SK-N-SH (cell line): ENCODE measurements at regions not wholly inside any gene's neighbourhood (a gene's known extent, or its start where the extent isn't known, plus 50 kb on each side); places are given as distances from the start of the nearest gene placed in this dataset.
A peak's percentile ranks its signal among the peaks of the same experiment; 100 is the strongest.

Experiments
- CTCF ChIA-PET: fragments of 300-600, 350-600 bp; formaldehyde crosslinking; extraction: SDS; loops from one replicate; lab custom pipeline; 2021; lab: Yijun Ruan, JAX
- POLR2A ChIA-PET: fragments of 350-600 bp; sonication (Branson Sonifier 250); formaldehyde crosslinking; extraction: SDS; loops from one replicate; lab custom pipeline; 2020; ENCODE audit warnings: antibody characterized with exemption, inconsistent platforms; lab: Yijun Ruan, JAX
- DNase-seq: peaks from one replicate; pipeline ENCODE4 v3.0.0; 2012
- H2AFZ ChIP-seq: fragments of 200-600 bp; sonication (generic); 2 replicates; pipeline ENCODE4 v1.8.1; 2016; ENCODE audit warnings: antibody characterized with exemption, mild to moderate bottlenecking, low read depth
- H3F3A ChIP-seq: fragments of 200-600 bp; sonication (generic); replicated peaks from 2 replicates; pipeline ENCODE3; 2016; ENCODE audit warnings: antibody characterized with exemption, mild to moderate bottlenecking; ENCODE audit not compliant: insufficient read depth
- H3K27ac ChIP-seq, 2 experiments: fragments of 200-500 bp in 1 of 2; fragments of 200-600 bp in 1 of 2; sonication (Bioruptor generic) in 1 of 2; sonication (generic), shearing (Covaris generic) in 1 of 2; 2 replicates each; pipeline versions ENCODE4 v1.5.1 to v1.6.1; 2014 to 2016; ENCODE audit warnings: low read depth in 2 of 2, inconsistent platforms in 1 of 2, low read length in 1 of 2, mild to moderate bottlenecking in 1 of 2, mixed read lengths in 1 of 2
- H3K27me3 ChIP-seq: fragments of 200-600 bp; sonication (generic), shearing (Covaris generic); 2 replicates; pipeline ENCODE4 v1.6.1; 2016; ENCODE audit warnings: mixed run types; ENCODE audit not compliant: insufficient read depth
- H3K36me3 ChIP-seq, 2 experiments: fragments of 200-500 bp in 1 of 2; fragments of 200-600 bp in 1 of 2; sonication (Bioruptor generic) in 1 of 2; sonication (generic) in 1 of 2; replicated peaks in 1 of 2; 2 replicates each; pipeline versions ENCODE3 to v1.5.1; 2014 to 2016; ENCODE audit warnings: low read length in 1 of 2, mild to moderate bottlenecking in 1 of 2; ENCODE audit not compliant: insufficient read depth in 2 of 2, control insufficient read depth in 1 of 2
- H3K4me1 ChIP-seq, 2 experiments: fragments of 200-500 bp in 1 of 2; fragments of 200-600 bp in 1 of 2; sonication (Bioruptor generic) in 1 of 2; sonication (generic), shearing (Covaris generic) in 1 of 2; 2 replicates each; pipeline versions ENCODE4 v1.5.1 to v1.6.1; 2014 to 2016; ENCODE audit warnings: low read depth in 1 of 2, low read length in 1 of 2, mixed run types in 1 of 2; ENCODE audit not compliant: insufficient read depth in 2 of 2, control insufficient read depth in 1 of 2
- H3K4me2 ChIP-seq: fragments of 200-600 bp; sonication (generic), shearing (Covaris generic); 2 replicates; pipeline ENCODE4 v1.6.1; 2017; ENCODE audit warnings: mixed run types
- H3K4me3 ChIP-seq, 2 experiments: fragments of 200-500 bp in 1 of 2; fragments of 200-600 bp in 1 of 2; sonication (Bioruptor generic) in 1 of 2; sonication (generic), shearing (Covaris generic) in 1 of 2; 2 replicates each; pipeline versions ENCODE4 v1.5.1 to v1.8.1; 2014 to 2016; ENCODE audit warnings: low read depth in 2 of 2, inconsistent platforms in 1 of 2, low read length in 1 of 2, mild to moderate bottlenecking in 1 of 2, mixed read lengths in 1 of 2, moderate library complexity in 1 of 2
- H3K79me2 ChIP-seq: fragments of 200-600 bp; sonication (generic); 2 replicates; pipeline ENCODE4 v1.8.1; 2017; ENCODE audit warnings: mild to moderate bottlenecking; ENCODE audit not compliant: insufficient read depth
- H3K9ac ChIP-seq: fragments of 200-600 bp; sonication (generic); 2 replicates; pipeline ENCODE4 v1.6.1; 2017; ENCODE audit warnings: mixed run types
- H3K9me2 ChIP-seq: fragments of 200-600 bp; sonication (generic); 2 replicates; pipeline ENCODE4 v1.6.1; 2017; ENCODE audit warnings: mixed run types
- H3K9me3 ChIP-seq: fragments of 200-600 bp; sonication (generic); 2 replicates; pipeline ENCODE4 v1.6.1; 2017; ENCODE audit warnings: mixed run types, mild to moderate bottlenecking, moderate library complexity
- H4K20me1 ChIP-seq: fragments of 200-600 bp; sonication (generic); 2 replicates; pipeline ENCODE4 v1.6.1; 2017; ENCODE audit warnings: mild to moderate bottlenecking, mixed run types; ENCODE audit not compliant: insufficient read depth
- EP300 ChIP-seq, 2 experiments: IDR thresholded peaks; 2 replicates each; pipeline versions ENCODE4 v1.4.0 to v1.6.1; 2012; ENCODE audit warnings: borderline replicate concordance in 1 of 2, low read depth in 1 of 2, low read length in 1 of 2
- EZH2phosphoT487 ChIP-seq: fragments of 200-600 bp; sonication (generic); IDR thresholded peaks from 2 replicates; pipeline ENCODE4 v1.6.1; 2017; ENCODE audit warnings: low read depth, mixed run types, mild to moderate bottlenecking, antibody characterized with exemption, moderate library complexity, borderline replicate concordance
- FOXM1 ChIP-seq: IDR thresholded peaks from 2 replicates; pipeline ENCODE4 v1.4.0; 2012; ENCODE audit warnings: low read depth, mild to moderate bottlenecking
- MEF2A ChIP-seq: IDR thresholded peaks from 2 replicates; pipeline ENCODE4 v1.4.0; 2012; ENCODE audit warnings: low read depth, borderline replicate concordance
- NFIC ChIP-seq: IDR thresholded peaks from 2 replicates; pipeline ENCODE4 v1.4.0; 2012; ENCODE audit warnings: borderline replicate concordance
- POLR2AphosphoS5 ChIP-seq: IDR thresholded peaks from 2 replicates; pipeline ENCODE4 v1.6.1; 2012; ENCODE audit warnings: low read depth, low read length
- RCOR1 ChIP-seq: fragments of 150-350 bp; IDR thresholded peaks from 2 replicates; pipeline ENCODE4 v1.6.1; 2017; ENCODE audit warnings: antibody characterized with exemption, low read length
- REST ChIP-seq: IDR thresholded peaks from 2 replicates; pipeline ENCODE4 v1.6.1; 2012; ENCODE audit warnings: mild to moderate bottlenecking, low read depth, low read length, moderate library complexity
- RFX5 ChIP-seq: IDR thresholded peaks from 2 replicates; pipeline ENCODE4 v1.6.1; 2012; ENCODE audit warnings: mild to moderate bottlenecking, improper control_type of control experiment, low read length
- RXRA ChIP-seq: IDR thresholded peaks from 2 replicates; pipeline ENCODE4 v1.4.0; 2012; ENCODE audit warnings: low read depth, mild to moderate bottlenecking, borderline replicate concordance
- TAF1 ChIP-seq: IDR thresholded peaks from 2 replicates; pipeline ENCODE4 v1.6.1; 2012; ENCODE audit warnings: low read depth, mild to moderate bottlenecking, low read length, moderate library complexity, borderline replicate concordance
- TEAD4 ChIP-seq: IDR thresholded peaks from 2 replicates; pipeline ENCODE4 v1.4.0; 2012; ENCODE audit warnings: mild to moderate bottlenecking, borderline replicate concordance; ENCODE audit not compliant: insufficient read depth
- USF1 ChIP-seq: IDR thresholded peaks from 2 replicates; pipeline ENCODE4 v1.4.0; 2012; ENCODE audit warnings: low read depth, borderline replicate concordance
- YY1 ChIP-seq: IDR thresholded peaks from 2 replicates; pipeline ENCODE4 v1.4.0; 2012; ENCODE audit warnings: low read depth, mild to moderate bottlenecking
- ZBTB33 ChIP-seq: IDR thresholded peaks from 2 replicates; pipeline ENCODE4 v1.4.0; 2012; ENCODE audit warnings: low read depth, borderline replicate concordance
- WGBS: methylation state at CpG from one replicate; pipeline ENCODE4 v1.1.6; 2017; ENCODE audit warnings: low lambda C conversion rate; 5-methylcytosine and 5-hydroxymethylcytosine counted together
- TF ChIP-seq, protein P1 (sequence below): fragments of 200-600 bp; sonication (generic); IDR thresholded peaks from 2 replicates; pipeline ENCODE4 v1.6.1; 2017; ENCODE audit warnings: antibody characterized with exemption, mild to moderate bottlenecking, moderate library complexity
- TF ChIP-seq, protein P2 (sequence below): fragments of 150-350 bp; IDR thresholded peaks from 2 replicates; pipeline ENCODE4 v1.6.1; 2017; ENCODE audit warnings: antibody characterized with exemption, low read length, low read depth, borderline replicate concordance

GRCh38 chr18:66990909-66991308, 387.0 kb upstream of the CDH19 start:
- Histone ChIP-seq H3K9me2 (no peaks in the 10 kb centered on the region), H3K9ac (no peak overlapping the region), H4K20me1 (no peaks in the 10 kb centered on the region), H3K4me2 (no peak overlapping the region), H3K4me1 (no peaks in the 10 kb centered on the region), H3K4me3 (no peak overlapping the region), H3K79me2 (no peaks in the 10 kb centered on the region), H3F3A (no peaks in the 10 kb centered on the region), H2AFZ (no peak overlapping the region), H3K36me3 (no peaks in the 10 kb centered on the region), H3K27me3 (no peaks in the 10 kb centered on the region; the same call in 1 of the 2 replicates), H3K9me3 (no peaks in the 10 kb centered on the region), H3K27ac (no peak overlapping the region)
- TF ChIP-seq POLR2AphosphoS5, result no peak
- no peak for TF ChIP-seq RFX5
- TF ChIP-seq YY1, result no peak
- TF ChIP-seq, protein P1, sequence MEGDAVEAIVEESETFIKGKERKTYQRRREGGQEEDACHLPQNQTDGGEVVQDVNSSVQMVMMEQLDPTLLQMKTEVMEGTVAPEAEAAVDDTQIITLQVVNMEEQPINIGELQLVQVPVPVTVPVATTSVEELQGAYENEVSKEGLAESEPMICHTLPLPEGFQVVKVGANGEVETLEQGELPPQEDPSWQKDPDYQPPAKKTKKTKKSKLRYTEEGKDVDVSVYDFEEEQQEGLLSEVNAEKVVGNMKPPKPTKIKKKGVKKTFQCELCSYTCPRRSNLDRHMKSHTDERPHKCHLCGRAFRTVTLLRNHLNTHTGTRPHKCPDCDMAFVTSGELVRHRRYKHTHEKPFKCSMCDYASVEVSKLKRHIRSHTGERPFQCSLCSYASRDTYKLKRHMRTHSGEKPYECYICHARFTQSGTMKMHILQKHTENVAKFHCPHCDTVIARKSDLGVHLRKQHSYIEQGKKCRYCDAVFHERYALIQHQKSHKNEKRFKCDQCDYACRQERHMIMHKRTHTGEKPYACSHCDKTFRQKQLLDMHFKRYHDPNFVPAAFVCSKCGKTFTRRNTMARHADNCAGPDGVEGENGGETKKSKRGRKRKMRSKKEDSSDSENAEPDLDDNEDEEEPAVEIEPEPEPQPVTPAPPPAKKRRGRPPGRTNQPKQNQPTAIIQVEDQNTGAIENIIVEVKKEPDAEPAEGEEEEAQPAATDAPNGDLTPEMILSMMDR, result peak; percentile 10; the same call in 1 of the 2 replicates
- TF ChIP-seq, protein P2, sequence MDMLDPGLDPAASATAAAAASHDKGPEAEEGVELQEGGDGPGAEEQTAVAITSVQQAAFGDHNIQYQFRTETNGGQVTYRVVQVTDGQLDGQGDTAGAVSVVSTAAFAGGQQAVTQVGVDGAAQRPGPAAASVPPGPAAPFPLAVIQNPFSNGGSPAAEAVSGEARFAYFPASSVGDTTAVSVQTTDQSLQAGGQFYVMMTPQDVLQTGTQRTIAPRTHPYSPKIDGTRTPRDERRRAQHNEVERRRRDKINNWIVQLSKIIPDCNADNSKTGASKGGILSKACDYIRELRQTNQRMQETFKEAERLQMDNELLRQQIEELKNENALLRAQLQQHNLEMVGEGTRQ, result no peak
- no peak for TF ChIP-seq TAF1
- ChIA-PET CTCF (no interaction called here), POLR2A (no interaction called here)
- WGBS, result 45% methylated on average over 6 of the region's 6 CpGs
- no peak for DNase-seq

- Histone ChIP-seq H3K9me3 (no peaks in the 10 kb centered on the region), H3F3A (no peaks in the 10 kb centered on the region), H3K4me2 (no peak overlapping the region), H3K9ac (no peak overlapping the region), H3K27ac (no peak overlapping the region), H2AFZ (no peak overlapping the region), H3K4me1 (no peaks in the 10 kb centered on the region), H3K79me2 (no peaks in the 10 kb centered on the region), H3K9me2 (no peaks in the 10 kb centered on the region), H3K4me3 (no peak overlapping the region), H3K36me3 (no peaks in the 10 kb centered on the region), H3K27me3 (no peaks in the 10 kb centered on the region), H4K20me1 (no peaks in the 10 kb centered on the region)
- DNase-seq, result no peak
- POLR2A ChIA-PET, result no interaction called here
- CTCF ChIA-PET, result no interaction called here
- TF ChIP-seq TEAD4 (no peak), ZBTB33 (no peak), EZH2phosphoT487 (no peak), TAF1 (no peak), EP300 (IDR thresholded peaks at IDR 0.05; ENCODE audit: borderline replicate concordance in 1 of 2, low read depth in 1 of 2, low read length in 1 of 2) (no peak), REST (no peak), RXRA (no peak), FOXM1 (no peak), NFIC (no peak), RFX5 (no peak), USF1 (no peak), MEF2A (no peak), RCOR1 (no peak)
Observed at GRCh38 chr18:66979009-66979408, 375.1 kb upstream of the CDH19 start.
